HepG2 (cell line): ENCODE measurements at regions not wholly inside any gene's neighbourhood (a gene's known extent, or its start where the extent isn't known, plus 50 kb on each side); places are given as distances from the start of the nearest gene placed in this dataset.

Experiments
- ATF3 ChIP-seq: sonication (generic); formaldehyde crosslinking; IDR thresholded peaks from 2 replicates; pipeline ENCODE4 v1.4.0; 2020; ENCODE audit warnings: missing genetic modification reagents
- ERF ChIP-seq: IDR thresholded peaks from 2 replicates; pipeline ENCODE4 v1.6.1; 2018; ENCODE audit warnings: missing biosample characterization, missing genetic modification reagents
- ESRRA ChIP-seq: sonication (generic); formaldehyde crosslinking; IDR thresholded peaks from 2 replicates; pipeline ENCODE4 v1.5.1; 2020; ENCODE audit warnings: mild to moderate bottlenecking, low read depth, missing genetic modification reagents
- ETV6 ChIP-seq: sonication (generic); formaldehyde crosslinking; conservative IDR thresholded peaks from 2 replicates; pipeline ENCODE4 v1.4.0; 2020; ENCODE audit warnings: missing genetic modification reagents
- GATAD1 ChIP-seq: IDR thresholded peaks from 2 replicates; pipeline ENCODE4 v1.6.1; 2016; ENCODE audit warnings: missing genetic modification reagents, missing compliant biosample characterization
- JUN ChIP-seq: sonication (generic); formaldehyde crosslinking; IDR thresholded peaks from 2 replicates; pipeline ENCODE4 v1.4.0; 2020; ENCODE audit warnings: mild to moderate bottlenecking, missing genetic modification reagents
- NFE2 ChIP-seq: sonication (generic); formaldehyde crosslinking; IDR thresholded peaks from 2 replicates; pipeline ENCODE4 v1.4.0; 2020; ENCODE audit warnings: missing genetic modification reagents
- RAD21 ChIP-seq: fragments of 450-650 bp; formaldehyde crosslinking; IDR thresholded peaks from 2 replicates; pipeline ENCODE4 v1.5.0; 2020; ENCODE audit warnings: mild to moderate bottlenecking
- RNF2 ChIP-seq: fragments of 450-650 bp; conservative IDR thresholded peaks from 2 replicates; pipeline ENCODE4 v1.6.1; 2016; ENCODE audit warnings: low read depth
- SETDB1 ChIP-seq: sonication (generic); formaldehyde crosslinking; IDR thresholded peaks from 2 replicates; pipeline ENCODE4 v1.5.1; 2020; ENCODE audit warnings: missing genetic modification reagents, mild to moderate bottlenecking, borderline replicate concordance
- ZNF746 ChIP-seq: sonication (generic); formaldehyde crosslinking; IDR thresholded peaks from 2 replicates; pipeline ENCODE4 v1.8.0; 2022; ENCODE audit warnings: mild to moderate bottlenecking, missing genetic modification reagents
- TF ChIP-seq, protein P1 (sequence below): sonication (generic); formaldehyde crosslinking; IDR thresholded peaks from 2 replicates; pipeline ENCODE4 v1.5.1; 2020; ENCODE audit warnings: missing genetic modification reagents, mild to moderate bottlenecking, borderline replicate concordance
- TF ChIP-seq, protein P2 (sequence below): sonication (generic); formaldehyde crosslinking; IDR thresholded peaks from 2 replicates; pipeline ENCODE4 v1.5.0; 2020; ENCODE audit warnings: mild to moderate bottlenecking, missing genetic modification reagents, moderate library complexity

DNA sequence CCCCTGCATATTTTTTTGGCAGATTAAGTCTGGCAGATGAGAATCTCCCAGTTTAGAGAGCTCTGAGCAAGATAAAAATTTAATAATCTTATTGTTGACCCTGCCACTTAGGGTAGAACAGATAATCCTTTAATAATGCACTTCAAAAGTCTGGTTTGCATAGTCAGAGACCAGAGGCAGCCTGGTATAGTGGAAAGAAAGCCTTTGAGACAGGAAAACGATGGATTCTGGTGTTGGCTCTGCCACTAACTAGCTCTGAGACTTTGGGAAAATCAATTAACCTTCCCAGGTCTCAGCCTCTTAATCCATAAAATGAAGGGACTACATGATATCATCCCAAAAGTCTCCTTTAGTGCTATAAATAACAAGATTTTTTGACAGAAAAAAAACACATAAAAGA lies 824.5 kb downstream of the STIM2 start:
- TF ChIP-seq ESRRA (CRISPR knock-in tag) (no peak), ATF3 (CRISPR knock-in tag) (no peak), RAD21 (no peak), JUN (CRISPR knock-in tag) (no peak), ZNF746 (CRISPR knock-in tag) (no peak), GATAD1 (CRISPR knock-in tag) (no peak), SETDB1 (CRISPR knock-in tag) (no peak), NFE2 (CRISPR knock-in tag) (no peak), RNF2 (no peak), ETV6 (CRISPR knock-in tag) (no peak), ERF (CRISPR knock-in tag) (no peak)
- TF ChIP-seq, protein P1, sequence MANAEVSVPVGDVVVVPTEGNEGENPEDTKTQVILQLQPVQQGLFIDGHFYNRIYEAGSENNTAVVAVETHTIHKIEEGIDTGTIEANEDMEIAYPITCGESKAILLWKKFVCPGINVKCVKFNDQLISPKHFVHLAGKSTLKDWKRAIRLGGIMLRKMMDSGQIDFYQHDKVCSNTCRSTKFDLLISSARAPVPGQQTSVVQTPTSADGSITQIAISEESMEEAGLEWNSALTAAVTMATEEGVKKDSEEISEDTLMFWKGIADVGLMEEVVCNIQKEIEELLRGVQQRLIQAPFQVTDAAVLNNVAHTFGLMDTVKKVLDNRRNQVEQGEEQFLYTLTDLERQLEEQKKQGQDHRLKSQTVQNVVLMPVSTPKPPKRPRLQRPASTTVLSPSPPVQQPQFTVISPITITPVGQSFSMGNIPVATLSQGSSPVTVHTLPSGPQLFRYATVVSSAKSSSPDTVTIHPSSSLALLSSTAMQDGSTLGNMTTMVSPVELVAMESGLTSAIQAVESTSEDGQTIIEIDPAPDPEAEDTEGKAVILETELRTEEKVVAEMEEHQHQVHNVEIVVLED (CRISPR knock-in tag): no peak
- TF ChIP-seq, protein P2, sequence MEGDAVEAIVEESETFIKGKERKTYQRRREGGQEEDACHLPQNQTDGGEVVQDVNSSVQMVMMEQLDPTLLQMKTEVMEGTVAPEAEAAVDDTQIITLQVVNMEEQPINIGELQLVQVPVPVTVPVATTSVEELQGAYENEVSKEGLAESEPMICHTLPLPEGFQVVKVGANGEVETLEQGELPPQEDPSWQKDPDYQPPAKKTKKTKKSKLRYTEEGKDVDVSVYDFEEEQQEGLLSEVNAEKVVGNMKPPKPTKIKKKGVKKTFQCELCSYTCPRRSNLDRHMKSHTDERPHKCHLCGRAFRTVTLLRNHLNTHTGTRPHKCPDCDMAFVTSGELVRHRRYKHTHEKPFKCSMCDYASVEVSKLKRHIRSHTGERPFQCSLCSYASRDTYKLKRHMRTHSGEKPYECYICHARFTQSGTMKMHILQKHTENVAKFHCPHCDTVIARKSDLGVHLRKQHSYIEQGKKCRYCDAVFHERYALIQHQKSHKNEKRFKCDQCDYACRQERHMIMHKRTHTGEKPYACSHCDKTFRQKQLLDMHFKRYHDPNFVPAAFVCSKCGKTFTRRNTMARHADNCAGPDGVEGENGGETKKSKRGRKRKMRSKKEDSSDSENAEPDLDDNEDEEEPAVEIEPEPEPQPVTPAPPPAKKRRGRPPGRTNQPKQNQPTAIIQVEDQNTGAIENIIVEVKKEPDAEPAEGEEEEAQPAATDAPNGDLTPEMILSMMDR (CRISPR knock-in tag): no peak
